IPS DF 19.7 (cell line): ENCODE measurements at regions not wholly inside any gene's neighbourhood (a gene's known extent, or its start where the extent isn't known, plus 50 kb on each side); places are given as distances from the start of the nearest gene placed in this dataset.
"Not testable (repeated sequence)": the region's sequence is repeated elsewhere in the genome, so short reads cannot be mapped to it uniquely, and the experiment has no call there.

Experiments used
- DNase-seq: peaks from one replicate; pipeline ENCODE4 v3.0.0-alpha.2; 2013; ENCODE audit warnings: low read depth, low spot score

DNA sequence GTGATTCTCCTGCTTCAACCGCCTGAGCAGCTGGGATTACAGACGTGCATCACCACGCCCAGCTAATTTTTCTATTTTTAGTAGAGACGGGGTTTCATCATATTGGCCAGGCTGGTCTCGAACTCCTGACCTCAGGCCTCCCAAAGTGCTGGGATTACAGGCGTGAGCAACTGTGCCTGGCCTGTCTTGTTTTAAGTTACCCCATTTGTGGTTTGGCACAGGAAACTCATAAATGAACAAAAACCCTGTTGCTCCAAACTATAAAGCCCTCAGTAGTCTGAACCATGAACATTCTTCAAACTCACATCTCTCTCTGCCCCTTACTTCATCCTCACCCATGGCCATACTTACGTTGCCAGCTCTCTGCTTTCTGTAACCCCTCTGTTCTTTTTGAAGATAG is 61.7 kb downstream of the RHOU start:
- not testable (repeated sequence) for DNase-seq

- DNase-seq = no peak
Observed at GRCh38 chr1:228798035-228798434, 62.8 kb downstream of the RHOU start.

DNA sequence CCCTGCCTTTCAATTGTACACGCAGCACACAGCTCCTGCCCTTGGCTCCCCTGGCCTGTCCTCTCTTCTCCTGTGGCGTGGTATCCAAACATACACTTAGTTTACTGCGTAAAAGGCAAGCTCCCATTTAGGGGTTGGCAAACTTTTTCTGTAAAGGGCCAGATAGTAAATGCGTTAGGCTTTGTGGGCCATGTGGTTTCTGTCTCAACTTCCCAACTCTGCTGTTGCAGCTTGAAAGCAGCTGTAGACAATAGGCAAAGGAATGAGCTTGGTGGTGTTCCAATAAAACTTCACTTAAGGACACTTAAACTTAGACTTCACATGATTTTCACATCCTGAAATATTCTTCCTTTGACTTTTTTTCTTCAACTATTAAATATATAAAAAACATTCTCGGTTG is 63.3 kb downstream of the RHOU start:
- DNase-seq = no peak

- no peak for DNase-seq
Observed at GRCh38 chr1:228799924-228800323, 64.6 kb downstream of the RHOU start.

- DNase-seq = no peak
Observed at GRCh38 chr1:228801068-228801467, 65.8 kb downstream of the RHOU start.

DNA sequence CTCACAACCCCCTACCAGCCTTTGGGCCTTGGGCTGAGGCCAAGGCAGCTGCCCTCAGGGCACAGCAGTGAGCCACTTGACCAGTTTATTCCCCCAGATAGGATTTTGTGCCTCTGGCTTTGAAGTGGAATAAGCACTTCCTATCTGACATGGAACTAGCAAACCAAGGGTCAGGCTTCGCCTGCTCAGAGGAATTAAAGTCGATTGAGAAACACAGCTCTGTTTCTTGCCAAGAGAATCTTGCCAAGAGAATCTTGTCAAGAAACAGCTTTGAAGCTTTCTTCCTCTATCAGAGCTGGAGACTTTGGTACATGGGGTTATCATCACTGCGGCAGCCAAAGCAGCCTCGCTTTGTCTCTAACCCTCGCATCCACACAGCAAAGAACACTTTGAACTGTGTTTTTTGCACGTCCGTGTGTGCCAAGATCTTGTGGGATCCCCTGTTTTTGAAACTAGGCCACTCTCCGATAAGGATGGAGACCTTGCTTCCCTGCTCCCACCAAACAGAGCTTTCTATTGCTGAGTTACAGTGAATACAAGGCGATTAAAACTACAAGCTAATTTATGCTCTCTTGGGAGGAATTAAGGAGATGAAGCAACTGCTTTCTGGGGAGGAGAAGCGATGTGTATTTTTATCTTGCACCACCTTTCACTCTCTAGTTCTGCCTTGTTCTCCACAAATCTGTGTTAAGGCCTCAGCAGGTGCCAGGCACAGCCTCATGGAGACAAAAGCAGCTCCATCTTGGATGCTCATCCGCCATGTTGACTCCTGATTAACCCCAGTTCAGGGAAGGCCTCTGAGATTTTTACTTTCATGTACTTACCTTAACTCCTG is 67.3 kb downstream of the RHOU start:
- no peak for DNase-seq

DNA sequence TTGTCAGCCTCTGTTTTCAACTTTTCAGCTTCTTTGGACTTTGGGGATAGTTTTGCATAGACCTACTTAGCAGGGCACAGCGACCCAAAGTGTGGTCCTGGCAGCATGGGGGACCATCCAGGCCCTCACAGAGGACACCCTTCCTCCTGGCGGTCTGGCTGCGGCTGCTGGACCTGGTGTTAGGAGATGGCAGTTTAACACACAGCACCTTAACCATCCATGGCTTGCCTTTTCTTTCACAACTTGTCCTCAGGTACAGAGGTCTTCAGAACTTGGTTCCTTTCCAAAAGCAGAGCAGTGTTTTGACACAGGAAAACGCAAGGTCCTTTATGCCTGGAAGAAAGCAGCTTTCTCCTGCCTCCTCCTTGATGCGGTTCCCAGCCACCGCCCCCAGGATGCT is 68.1 kb downstream of the RHOU start:
- no peak for DNase-seq

DNA sequence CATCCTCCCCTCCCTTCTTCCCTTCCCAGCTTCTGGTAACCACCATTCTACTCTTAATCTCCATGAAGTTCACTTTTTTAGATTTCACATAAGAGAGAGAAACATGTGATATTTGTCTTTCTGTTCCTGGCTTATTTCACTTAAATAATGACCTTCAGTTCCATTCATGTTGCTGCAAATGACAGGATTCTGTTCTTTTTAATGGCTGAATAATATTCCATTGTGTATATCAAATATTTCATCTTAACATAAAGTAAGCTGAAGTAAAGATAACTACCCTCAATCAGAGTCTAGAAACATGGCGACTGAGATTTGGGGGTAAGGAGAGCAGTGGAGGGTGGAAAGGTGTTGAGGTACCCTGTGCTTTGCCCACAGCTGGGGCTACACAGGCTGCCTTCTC is 68.9 kb downstream of the RHOU start:
- no peak for DNase-seq

DNA sequence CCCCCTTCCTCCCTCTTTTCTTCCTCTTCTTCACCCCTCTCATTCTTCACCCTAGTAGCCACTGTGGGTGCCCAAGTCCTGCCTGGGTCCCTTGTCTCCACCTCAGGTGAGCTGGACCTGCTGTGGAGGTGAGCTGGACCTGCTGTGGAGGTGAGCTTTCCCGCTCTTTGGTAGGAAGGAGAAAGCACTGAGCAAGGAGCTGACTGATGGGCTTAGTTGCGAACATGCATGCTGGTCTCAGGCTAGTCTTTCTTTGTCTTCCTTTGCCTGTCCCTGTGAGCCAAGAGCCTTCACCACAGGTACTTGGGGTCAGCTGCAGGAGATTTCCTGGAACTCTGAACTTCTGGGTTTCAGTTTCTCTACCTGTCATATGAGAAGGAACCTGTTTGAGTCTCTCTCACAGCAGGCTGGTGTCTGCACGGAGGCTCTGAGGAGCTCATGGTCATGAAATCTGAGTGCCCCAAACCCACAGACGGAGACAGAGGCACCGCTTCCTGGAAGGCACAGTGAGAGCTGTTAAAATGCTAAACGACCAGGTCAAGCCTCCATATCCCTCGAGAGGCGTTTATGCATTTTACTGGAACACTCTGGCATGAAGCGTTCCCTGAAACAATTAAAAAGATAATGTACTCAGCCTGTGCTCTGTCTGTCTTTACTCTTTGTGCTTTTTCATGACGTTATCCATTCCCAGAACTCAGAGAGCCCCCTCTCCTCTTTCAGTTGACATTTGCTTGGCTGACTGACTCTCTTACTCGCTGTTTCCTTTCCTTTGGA is 69.5 kb downstream of the RHOU start:
- DNase-seq = no peak

GRCh38 chr1:228807904-228808605 is 72.8 kb downstream of the RHOU start:
- no peak for DNase-seq

DNA sequence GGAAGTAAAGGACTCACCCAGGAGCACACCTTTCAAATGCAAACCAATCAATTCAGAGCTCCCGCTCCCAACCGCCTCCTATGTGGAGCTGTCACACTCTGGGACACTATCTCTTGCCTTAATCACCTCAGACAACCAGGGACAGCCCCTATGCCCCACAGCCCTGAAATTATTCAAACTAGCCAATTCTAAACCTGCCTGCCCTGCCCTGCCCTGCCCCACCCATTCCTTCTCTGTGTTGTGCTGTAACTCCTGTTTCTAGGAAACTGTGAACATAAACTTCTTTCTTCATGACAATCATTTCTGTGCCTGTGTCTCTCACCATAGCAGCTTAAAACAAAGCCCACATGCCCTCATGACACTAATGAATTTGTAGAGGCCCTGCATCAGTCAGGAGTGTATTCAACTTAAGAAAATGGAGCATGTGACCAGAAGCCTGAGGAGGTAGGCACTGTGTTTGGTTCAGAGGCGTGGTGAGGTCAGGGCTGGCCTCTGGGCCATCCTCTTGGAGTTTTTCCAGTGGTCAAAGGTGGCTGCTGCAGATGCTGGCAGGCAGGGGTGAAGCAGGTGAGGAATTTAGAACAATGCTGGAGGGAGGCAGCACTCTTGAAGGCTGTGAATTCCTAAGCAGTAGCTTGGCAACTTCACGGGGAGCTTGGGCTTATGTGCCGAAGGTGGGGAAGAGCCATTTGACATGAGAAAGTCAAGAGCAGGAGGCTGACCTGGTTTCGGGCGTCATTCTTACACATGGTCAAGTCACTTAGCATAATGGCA is 74.5 kb downstream of the RHOU start:
- no peak for DNase-seq

DNA sequence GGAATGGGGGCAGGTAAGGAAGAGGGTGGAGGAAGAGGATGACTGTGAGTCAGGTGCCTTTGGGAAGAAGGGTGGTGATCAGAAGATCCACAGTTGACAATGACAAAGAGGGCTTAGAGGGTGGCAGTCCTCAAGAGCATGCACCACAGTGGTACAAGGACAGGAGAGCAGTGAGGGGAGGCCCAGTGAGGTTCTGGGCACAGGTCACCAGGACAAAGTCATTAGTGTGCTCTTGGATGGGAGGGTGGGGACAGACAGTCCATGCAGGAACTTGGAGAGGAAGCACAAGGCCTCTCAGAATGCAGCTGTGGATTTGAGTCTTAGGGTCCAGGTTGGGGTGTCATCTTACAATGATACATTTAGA is 75.1 kb downstream of the RHOU start:
- DNase-seq = no peak

DNA sequence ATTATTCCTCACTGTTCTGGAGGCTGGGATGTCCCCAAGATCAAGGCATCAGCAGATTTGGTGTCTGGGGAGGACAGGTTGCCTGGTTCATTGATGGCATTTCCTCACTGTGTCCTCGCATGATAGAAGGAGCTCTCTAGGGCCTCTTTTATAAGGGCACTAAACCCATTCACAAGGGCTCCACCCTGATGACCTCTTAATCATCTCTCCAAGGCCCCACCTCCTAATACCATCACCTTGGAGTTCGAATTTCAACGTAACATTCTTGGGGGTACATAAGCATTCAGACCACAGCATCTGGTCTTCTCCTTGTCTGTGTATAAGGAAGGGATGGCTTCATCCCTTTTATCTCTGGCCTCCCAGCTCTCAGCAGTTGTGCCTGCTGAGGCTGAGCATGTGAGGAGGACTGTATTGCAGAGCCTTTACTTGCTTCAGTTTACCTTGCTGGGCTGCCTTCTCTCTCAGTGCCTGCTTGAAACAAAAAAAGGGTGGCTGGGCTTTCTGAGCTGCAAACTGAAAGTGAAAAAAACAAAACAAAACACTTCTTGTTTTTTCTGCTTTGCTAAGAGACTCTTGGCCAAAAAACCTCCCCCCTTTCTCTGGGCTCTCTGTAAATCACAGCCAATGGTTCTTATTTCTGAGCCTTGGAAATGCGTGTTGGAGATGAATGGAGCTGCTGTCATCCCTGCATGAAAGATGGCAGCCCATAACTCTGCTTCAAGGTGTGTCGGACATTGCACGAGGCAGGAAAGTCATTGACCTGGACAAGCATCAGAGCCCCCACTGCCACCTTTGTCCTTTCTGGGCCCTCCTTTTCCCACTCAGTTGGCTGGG is 75.8 kb downstream of the RHOU start:
- DNase-seq = no peak

- DNase-seq = no peak
Observed at GRCh38 chr1:228811712-228812305, 76.5 kb downstream of the RHOU start.

- DNase-seq = no peak
Observed at GRCh38 chr1:228812961-228813360, 77.7 kb downstream of the RHOU start.

DNA sequence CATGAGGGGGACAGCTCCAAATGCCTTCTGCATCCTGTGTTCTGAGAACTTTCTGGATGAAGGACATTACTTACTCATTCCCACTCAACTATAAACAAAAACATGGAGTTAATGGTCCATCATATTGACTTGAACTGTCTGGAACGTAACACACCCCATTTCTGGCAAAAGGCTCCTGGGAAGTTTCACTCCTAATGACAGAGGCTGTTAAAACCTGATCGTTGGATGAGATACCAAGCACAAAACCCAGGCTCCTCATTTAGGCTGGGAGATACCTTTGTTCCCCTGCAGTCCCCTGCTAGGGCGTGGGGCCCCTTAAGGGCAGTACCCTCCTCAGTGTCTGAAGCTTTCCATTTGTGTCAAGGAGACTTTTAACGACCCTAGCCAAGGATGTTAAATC is 78.9 kb downstream of the RHOU start:
- no peak for DNase-seq

DNA sequence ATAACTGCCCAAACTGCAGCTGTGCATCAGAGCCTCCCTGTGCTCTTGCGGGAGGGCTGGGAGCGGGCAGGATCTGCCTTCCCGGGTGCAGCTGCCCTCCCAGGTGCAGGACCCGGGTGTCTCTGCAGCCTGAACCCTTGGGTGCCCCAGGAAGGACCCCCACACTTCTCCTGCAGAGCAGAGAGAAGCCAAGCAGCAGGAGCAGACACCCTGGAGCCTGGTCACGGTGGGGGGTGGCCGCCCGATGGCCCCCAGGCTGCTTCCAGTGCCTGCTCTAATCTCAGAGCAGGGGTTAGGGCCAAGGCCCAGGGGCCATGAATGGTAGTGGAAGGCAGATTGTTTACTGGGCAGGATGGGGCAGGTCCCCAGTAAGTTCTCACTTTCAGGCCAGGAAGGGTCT is 83.0 kb downstream of the RHOU start:
- DNase-seq = no peak

DNA sequence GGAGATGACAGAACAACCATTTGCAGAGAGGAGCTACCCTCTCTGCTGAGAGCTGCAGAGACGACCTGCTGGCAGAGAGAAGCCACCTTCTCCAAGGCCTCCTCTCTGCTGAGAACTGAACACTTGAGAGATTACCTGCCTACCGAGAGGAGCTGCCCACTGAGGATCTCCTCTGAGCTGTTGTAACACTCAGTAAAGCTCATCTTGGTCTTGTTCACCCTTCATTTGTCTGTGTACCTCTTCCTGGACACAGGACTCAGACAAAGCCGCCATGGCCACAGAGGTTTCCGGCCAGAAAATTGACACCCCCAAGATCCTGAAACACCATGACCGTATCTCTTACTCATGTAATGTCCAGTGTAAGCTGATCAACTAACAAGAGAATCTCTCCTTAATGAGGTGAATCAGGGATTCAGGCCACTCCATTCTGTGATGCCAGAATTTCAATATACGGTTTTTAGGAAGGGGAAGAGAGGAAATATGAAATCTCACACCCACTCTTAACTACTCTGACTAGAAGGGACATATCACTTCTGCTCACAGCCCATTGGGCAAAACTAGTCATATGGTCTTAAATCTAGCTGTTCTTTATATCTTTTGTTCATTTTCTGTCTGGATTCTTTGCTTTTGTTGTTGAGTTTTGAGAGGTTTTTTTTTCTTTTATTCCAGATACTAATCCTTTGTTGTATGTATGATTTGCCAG is 83.8 kb downstream of the RHOU start:
- no peak for DNase-seq

GRCh38 chr1:228821252-228821651 is 86.0 kb downstream of the RHOU start:
- DNase-seq = no peak

GRCh38 chr1:228823200-228823599 is 87.9 kb downstream of the RHOU start:
- DNase-seq = no peak
